ENCODE measurements at regions not wholly inside any gene's neighbourhood (a gene's known extent, or its start where the extent isn't known, plus 50 kb on each side); places are given as distances from the start of the nearest gene placed in this dataset.

DNA sequence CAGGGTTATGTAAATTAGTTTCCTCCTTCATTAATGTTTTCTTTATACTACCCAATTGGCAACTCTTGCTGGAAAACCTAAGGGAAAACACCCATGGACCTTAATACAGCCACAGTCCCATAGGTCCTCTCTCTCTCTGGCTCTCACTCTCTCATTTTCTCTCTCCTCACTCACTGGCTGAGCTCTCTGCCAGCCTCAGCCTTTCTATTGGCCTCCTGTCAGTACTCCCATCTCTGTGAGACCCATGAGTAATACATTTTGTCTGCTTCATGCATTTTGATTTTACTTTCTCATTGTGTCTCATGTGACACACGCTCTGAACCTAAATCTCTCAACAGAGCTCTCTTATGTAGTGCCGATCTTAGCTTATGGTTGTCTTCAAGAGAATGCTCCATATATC lies 907.5 kb downstream of the C6orf118 start:
- H3K4me3 Mint-ChIP-seq = no peak overlapping the region
- DNase-seq (ENCODE audit: low spot score) = no peak
- intact Hi-C loops (cut with micrococcal nuclease) = no loop called here
- no peaks in the 10 kb centered on the region for H3K36me3 Mint-ChIP-seq (ENCODE audit: low read depth)
- no peaks in the 10 kb centered on the region for H3K4me1 Mint-ChIP-seq (ENCODE audit: low read depth)
- no peaks in the 10 kb centered on the region for H3K9me3 Mint-ChIP-seq
- H3K27ac Mint-ChIP-seq = no peak overlapping the region
- no peaks in the 10 kb centered on the region for H3K27me3 Mint-ChIP-seq (ENCODE audit: insufficient read depth)

DNA sequence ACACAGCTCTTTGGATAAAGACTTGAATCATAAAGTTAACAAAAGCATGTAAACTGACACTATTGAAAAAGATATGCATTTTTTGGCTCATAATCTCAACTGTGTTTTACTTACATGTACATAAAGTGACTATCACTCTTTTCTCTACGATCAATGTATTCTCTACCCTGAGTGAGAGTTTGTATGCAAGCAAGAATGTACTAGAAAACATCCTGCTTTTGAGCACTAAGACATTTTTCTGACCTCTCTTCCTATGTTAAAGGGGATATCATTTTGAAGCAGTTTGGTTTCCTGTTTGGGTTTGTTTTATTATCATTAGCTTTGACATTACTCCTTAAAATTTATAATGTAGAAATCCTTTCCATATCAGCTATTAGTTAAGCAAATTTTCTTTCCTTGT lies 910.8 kb downstream of the C6orf118 start:
- no peaks in the 10 kb centered on the region for H3K27me3 Mint-ChIP-seq (ENCODE audit: insufficient read depth)

DNA sequence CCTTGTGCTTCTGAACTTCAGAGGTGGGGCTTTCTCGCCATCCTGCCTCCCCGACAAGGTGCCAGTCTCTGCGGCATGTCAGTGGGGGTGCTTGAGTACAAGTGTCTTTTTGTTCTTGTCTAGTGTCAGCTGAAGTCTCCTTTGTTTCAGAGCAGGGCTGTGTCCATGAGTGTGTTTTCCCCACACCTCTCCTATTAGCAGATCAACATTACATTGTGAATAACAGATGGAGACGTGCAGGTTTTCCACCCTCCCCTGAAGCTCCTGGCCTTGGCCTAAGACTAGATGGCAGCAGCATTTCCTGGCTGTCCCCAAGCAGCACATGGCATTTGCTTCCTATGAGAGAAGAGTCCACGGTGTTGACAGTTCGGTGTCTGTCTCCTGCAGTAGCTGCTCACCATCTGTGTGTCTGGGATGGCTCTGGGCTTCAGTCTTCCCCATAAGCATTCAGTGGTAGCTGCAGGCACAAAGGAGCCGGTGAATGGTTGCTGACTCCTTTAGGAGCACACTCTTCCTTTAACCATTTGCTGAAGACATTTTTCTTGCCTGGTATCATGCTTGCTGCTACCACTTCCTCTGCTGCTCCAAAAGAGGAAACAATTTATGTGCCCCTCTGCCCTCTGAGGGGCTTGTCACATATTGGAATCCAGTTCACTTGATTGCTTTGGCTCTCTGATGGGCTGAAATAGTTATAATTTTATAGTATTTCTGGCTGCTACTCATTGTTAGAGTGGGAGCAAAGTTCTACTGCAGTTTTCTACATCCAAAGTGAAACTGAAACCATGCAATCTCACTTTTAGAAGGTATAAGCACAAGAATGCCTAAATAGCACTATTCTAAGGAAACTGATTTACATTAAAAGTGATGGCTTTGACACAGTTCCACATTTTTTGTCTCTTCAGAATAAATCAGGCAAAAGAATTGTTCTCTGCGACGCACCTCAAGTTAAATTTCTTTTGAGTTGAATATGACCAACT lies 913.0 kb downstream of the C6orf118 start:
- no peaks in the 10 kb centered on the region for H3K36me3 Mint-ChIP-seq (ENCODE audit: low read depth)
- no peaks in the 10 kb centered on the region for H3K4me1 Mint-ChIP-seq (ENCODE audit: low read depth)
- no peak overlapping the region for H3K4me3 Mint-ChIP-seq
- H3K9me3 Mint-ChIP-seq = peaks cover 7% of the 10 kb centered on the region
- no peak overlapping the region for H3K27ac Mint-ChIP-seq
- DNase-seq (ENCODE audit: low spot score) = no peak
- no peaks in the 10 kb centered on the region for H3K27me3 Mint-ChIP-seq (ENCODE audit: insufficient read depth)
- intact Hi-C loops (cut with micrococcal nuclease) = no loop called here

More for the DNA sequence above, 910.8 kb downstream of the C6orf118 start:
- Mint-ChIP-seq H3K27ac (no peak overlapping the region), H3K9me3 (peaks cover 7% of the 10 kb centered on the region), H3K36me3 (ENCODE audit: low read depth) (no peaks in the 10 kb centered on the region), H3K4me3 (no peak overlapping the region), H3K4me1 (ENCODE audit: low read depth) (no peaks in the 10 kb centered on the region)
- no peak for DNase-seq (ENCODE audit: low spot score)
- intact Hi-C loops (cut with micrococcal nuclease) = no loop called here

DNA sequence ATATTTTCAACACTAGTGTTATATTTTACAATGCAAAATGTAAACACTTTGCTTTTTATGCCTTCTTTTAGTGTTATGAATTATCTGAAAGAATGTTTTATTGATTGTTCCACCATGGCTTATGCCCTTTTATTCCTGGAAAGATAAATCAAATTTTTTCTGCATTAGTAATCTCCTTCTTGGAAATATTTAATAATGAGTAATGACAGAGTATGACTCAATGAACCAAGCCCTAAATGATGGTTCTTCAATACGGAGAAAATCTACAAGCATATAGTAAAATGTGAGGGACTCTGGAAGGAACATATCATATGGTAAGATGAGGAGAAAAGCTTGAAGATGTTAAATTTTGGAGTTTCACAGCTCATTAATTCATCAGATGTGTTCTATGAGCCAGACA lies 929.6 kb downstream of the C6orf118 start:
- no peak overlapping the region for H3K4me3 Mint-ChIP-seq
- H3K27me3 Mint-ChIP-seq (ENCODE audit: insufficient read depth) = no peaks in the 10 kb centered on the region
- no peaks in the 10 kb centered on the region for H3K36me3 Mint-ChIP-seq (ENCODE audit: low read depth)
- DNase-seq (ENCODE audit: low spot score) = no peak
- no peaks in the 10 kb centered on the region for H3K4me1 Mint-ChIP-seq (ENCODE audit: low read depth)
- intact Hi-C loops (cut with micrococcal nuclease) = no loop called here
- no peak overlapping the region for H3K27ac Mint-ChIP-seq
- peaks cover 17% of the 10 kb centered on the region for H3K9me3 Mint-ChIP-seq

DNA sequence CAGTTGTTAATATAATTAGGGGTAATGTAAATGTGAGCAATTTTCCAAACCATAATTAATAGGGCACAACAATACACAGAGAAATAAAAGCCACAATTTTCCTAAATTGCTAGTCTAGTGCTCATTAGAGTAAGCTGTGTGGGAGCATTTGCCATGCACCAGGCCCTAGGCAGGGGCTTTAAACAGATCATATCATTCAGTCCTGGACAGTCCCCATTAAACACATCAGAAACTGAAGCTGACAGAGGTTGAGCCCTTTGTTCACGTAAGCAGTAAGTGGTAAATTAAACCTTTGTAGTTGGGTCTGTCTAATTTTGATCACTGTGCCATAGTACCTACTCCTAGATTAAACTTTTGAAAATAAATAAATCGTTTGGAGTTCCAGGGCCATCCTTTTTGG lies 931.1 kb downstream of the C6orf118 start:
- Mint-ChIP-seq H3K36me3 (ENCODE audit: low read depth) (no peaks in the 10 kb centered on the region), H3K27me3 (ENCODE audit: insufficient read depth) (no peaks in the 10 kb centered on the region), H3K4me3 (no peak overlapping the region), H3K9me3 (peaks cover 9% of the 10 kb centered on the region), H3K4me1 (ENCODE audit: low read depth) (no peaks in the 10 kb centered on the region), H3K27ac (no peak overlapping the region)
- intact Hi-C loops (cut with micrococcal nuclease) = no loop called here
- no peak for DNase-seq (ENCODE audit: low spot score)

DNA sequence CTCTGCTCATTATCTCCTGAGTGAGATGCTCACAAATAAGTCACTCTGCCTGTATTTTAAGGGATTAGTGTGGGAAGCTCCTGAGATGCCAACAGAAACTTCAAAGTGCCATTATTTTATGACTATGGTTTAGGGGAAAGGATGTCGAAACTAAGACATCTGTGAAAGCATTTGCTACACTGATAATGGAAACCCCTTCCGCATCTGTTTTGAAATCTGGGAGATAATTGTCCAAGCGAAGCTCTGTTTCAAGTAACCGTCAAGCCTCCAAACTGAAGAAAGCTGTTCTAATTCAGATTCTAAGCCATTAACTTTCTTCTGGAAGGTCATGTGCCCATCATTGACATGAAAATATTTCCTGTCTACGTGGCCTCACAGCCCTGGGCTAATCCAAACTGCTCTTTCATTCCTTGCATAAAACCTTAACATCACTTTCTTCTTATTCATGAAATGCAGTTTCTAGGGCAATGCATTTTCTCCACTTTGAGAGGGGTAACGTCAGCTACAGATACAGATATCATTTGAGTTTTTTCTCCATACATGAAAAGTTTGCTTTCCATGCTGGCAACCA lies 932.0 kb downstream of the C6orf118 start:
- H3K27ac Mint-ChIP-seq = no peak overlapping the region
- peaks cover 9% of the 10 kb centered on the region for H3K9me3 Mint-ChIP-seq
- no peak overlapping the region for H3K4me3 Mint-ChIP-seq
- no peaks in the 10 kb centered on the region for H3K4me1 Mint-ChIP-seq (ENCODE audit: low read depth)
- intact Hi-C loops (cut with micrococcal nuclease) = no loop called here
- DNase-seq (ENCODE audit: low spot score) = no peak
- no peaks in the 10 kb centered on the region for H3K27me3 Mint-ChIP-seq (ENCODE audit: insufficient read depth)
- H3K36me3 Mint-ChIP-seq (ENCODE audit: low read depth) = no peaks in the 10 kb centered on the region

DNA sequence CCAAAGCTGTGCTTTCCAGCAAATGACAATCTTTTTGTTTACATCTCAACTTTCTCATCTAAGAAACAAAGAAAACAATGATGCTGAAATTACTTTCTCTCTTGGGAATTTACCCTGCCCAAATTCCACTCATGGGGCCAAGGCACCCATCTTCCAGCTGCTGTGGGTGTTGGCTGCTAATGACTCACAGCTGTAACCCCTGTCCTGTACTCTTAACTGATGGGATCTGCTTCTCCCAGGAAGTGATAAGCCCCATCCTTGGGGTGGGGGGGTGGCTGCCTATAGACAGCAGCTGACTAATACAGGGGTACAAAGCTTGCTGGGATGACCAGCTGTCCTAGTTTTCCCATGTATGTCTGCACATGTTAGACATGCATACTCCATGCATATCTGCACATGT lies 938.6 kb downstream of the C6orf118 start:
- intact Hi-C loops (cut with micrococcal nuclease) = no loop called here
- Mint-ChIP-seq H3K4me1 (ENCODE audit: low read depth) (no peaks in the 10 kb centered on the region), H3K36me3 (ENCODE audit: low read depth) (no peaks in the 10 kb centered on the region), H3K4me3 (no peak overlapping the region), H3K27me3 (ENCODE audit: insufficient read depth) (no peaks in the 10 kb centered on the region), H3K9me3 (peaks cover 7% of the 10 kb centered on the region), H3K27ac (no peak overlapping the region)
- DNase-seq (ENCODE audit: low spot score) = no peak

DNA sequence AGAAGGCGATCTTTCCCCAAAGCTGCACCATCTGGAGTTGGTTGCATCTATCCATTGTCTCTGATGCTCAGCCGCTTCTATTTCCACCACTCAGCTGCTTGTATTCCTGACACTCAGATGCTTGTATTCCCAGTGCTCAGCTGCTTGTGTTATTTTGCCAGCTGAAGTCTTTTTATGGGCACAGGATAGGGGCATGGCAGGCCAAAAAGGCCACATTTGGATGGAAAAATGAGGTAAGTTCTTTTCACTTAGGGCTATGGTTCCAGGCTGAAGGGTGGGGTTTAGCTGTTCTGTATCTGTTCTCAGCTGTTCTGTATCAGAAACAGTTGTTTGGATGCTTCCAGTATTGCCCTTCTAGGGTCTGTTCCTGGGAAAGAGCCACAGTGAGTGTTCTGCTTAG lies 944.9 kb downstream of the QKI start:
- Mint-ChIP-seq H3K4me1 (ENCODE audit: low read depth) (no peaks in the 10 kb centered on the region), H3K4me3 (no peak overlapping the region), H3K27ac (no peak overlapping the region), H3K36me3 (ENCODE audit: low read depth) (no peaks in the 10 kb centered on the region), H3K27me3 (ENCODE audit: insufficient read depth) (no peaks in the 10 kb centered on the region), H3K9me3 (peaks cover 26% of the 10 kb centered on the region)
- intact Hi-C loops (cut with micrococcal nuclease) = no loop called here
- no peak for DNase-seq (ENCODE audit: low spot score)

DNA sequence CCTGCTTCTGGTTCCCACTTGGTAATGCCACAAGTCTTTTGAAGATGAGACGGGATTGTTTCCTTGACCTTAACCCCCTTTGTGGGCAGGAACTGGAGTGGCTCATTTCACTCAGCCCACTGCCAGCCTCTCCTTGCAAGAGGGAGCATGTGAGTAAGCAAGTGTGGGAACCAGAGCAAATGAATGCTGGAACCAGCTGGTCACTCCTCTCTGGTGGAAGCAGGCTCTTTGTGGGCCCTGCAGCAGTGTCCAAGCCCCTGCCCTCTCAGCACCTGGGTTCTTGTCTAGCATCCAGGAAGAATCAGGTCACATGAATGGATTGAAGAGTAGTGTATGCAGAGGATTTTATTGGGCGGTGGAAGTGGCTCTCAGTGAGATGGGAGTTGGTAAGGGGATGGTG lies 944.5 kb downstream of the QKI start:
- Mint-ChIP-seq H3K9me3 (peaks cover 26% of the 10 kb centered on the region), H3K4me1 (ENCODE audit: low read depth) (no peaks in the 10 kb centered on the region), H3K27me3 (ENCODE audit: insufficient read depth) (no peaks in the 10 kb centered on the region), H3K36me3 (ENCODE audit: low read depth) (no peaks in the 10 kb centered on the region), H3K27ac (no peak overlapping the region), H3K4me3 (no peak overlapping the region)
- no peak for DNase-seq (ENCODE audit: low spot score)
- intact Hi-C loops (cut with micrococcal nuclease) = no loop called here

DNA sequence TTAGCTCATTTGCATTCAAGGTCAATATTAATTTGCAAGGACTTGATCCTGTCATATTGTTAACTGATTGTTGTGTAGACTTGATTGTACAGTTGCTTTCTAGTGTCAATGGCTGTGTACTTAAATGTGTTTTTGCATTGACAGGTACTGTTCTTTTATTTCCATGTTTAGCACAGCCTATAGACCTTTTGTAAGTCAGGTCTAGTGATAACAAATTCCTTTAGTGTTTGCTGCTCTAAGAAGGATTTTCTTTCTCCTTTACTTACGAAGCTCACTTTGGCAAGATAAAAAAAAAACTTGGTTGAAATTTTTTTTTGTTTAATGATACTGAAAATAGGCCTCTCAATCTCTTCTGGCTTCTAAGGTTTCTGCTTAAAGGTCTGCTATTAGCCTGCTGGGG lies 942.3 kb downstream of the QKI start:
- no peak for DNase-seq (ENCODE audit: low spot score)
- no peaks in the 10 kb centered on the region for H3K36me3 Mint-ChIP-seq (ENCODE audit: low read depth)
- no peaks in the 10 kb centered on the region for H3K27me3 Mint-ChIP-seq (ENCODE audit: insufficient read depth)
- H3K9me3 Mint-ChIP-seq = peaks cover 21% of the 10 kb centered on the region
- no peaks in the 10 kb centered on the region for H3K4me1 Mint-ChIP-seq (ENCODE audit: low read depth)
- no peak overlapping the region for H3K27ac Mint-ChIP-seq
- intact Hi-C loops (cut with micrococcal nuclease) = no loop called here
- no peak overlapping the region for H3K4me3 Mint-ChIP-seq

DNA sequence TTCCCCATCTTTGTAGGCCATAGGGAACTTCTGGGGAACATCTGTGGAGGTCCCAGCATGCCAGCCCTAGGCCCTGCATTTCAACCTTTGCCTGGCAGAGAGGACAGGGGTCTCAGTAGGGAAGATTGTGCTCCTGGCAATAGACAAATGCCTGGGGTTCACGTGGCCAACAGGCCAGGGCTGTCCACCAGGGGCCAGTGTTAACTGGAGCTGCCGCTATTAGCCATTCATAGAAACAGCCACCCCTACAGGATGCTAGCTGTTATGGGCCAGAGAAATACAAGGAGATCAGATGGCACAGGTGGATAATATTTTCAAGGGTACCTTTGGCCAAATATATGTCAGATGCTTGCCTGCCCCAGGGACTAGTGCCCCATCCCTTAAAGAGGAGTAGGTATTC lies 932.9 kb downstream of the QKI start:
- Mint-ChIP-seq H3K27me3 (ENCODE audit: insufficient read depth) (no peaks in the 10 kb centered on the region), H3K9me3 (peaks cover under 1% of the 10 kb centered on the region), H3K27ac (no peak overlapping the region), H3K36me3 (ENCODE audit: low read depth) (no peaks in the 10 kb centered on the region), H3K4me1 (ENCODE audit: low read depth) (no peaks in the 10 kb centered on the region), H3K4me3 (no peak overlapping the region)
- DNase-seq (ENCODE audit: low spot score) = no peak
- intact Hi-C loops (cut with micrococcal nuclease) = no loop called here

DNA sequence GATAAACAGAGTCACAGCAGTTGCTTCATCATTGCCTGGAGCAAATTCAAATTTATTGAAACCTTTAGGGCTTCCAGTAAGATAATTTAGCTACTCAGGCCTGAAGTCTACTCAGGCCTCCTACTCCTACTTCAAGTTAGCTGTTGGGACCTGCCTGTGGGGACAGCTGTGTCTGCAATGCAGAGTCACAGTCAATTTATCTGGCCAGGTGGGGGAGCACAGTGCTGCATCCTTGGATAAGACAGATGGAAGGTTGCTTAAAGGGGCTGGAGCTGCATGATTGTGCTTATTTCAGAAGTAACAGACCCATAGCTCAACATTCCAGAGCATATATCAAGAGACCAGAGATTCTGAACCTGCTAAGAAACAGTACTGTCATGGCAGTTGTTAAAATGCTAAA lies 932.1 kb downstream of the QKI start:
- Mint-ChIP-seq H3K36me3 (ENCODE audit: low read depth) (no peaks in the 10 kb centered on the region), H3K4me1 (ENCODE audit: low read depth) (no peaks in the 10 kb centered on the region), H3K27ac (no peak overlapping the region), H3K27me3 (ENCODE audit: insufficient read depth) (no peaks in the 10 kb centered on the region), H3K9me3 (peaks cover 5% of the 10 kb centered on the region), H3K4me3 (no peak overlapping the region)
- intact Hi-C loops (cut with micrococcal nuclease) = no loop called here
- DNase-seq (ENCODE audit: low spot score) = no peak

DNA sequence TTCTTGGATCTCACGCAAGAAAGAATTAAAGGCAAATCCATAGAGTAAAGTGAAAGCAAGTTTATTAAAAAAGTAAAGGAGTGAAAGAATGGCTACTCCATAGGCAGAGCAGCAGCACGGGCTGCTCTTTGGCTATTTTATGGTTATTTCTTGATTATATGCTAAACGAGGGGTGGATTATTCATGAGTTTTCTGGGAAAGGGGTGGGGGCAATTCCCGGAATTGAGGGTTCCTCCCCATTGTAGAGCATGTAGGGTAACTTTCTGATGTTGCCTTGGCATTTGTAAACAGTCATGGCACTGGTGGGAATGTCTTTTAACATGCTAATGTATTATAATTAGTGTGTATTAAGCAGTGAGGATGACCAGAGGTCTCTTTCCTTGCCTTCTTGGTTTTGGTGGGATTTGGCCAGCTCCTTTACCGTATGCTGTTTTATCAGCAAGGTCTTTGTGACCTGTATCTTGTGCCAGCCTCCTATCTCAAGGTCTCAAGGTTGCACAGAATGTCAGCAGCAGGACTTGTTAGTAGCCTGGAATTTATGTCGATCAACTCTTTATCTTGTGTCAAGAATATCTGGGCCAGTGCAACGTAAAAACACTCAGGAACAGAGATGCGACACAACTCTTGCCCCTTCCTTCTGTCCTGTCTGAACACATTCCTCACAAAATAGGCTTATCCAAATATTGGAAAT lies 931.4 kb downstream of the QKI start:
- no peak overlapping the region for H3K27ac Mint-ChIP-seq
- DNase-seq (ENCODE audit: low spot score) = no peak
- H3K27me3 Mint-ChIP-seq (ENCODE audit: insufficient read depth) = no peaks in the 10 kb centered on the region
- H3K4me1 Mint-ChIP-seq (ENCODE audit: low read depth) = no peaks in the 10 kb centered on the region
- H3K36me3 Mint-ChIP-seq (ENCODE audit: low read depth) = no peaks in the 10 kb centered on the region
- peaks cover 5% of the 10 kb centered on the region for H3K9me3 Mint-ChIP-seq
- intact Hi-C loops (cut with micrococcal nuclease) = no loop called here
- no peak overlapping the region for H3K4me3 Mint-ChIP-seq
